GM23248 (cell line): ENCODE measurements at regions not wholly inside any gene's neighbourhood (a gene's known extent, or its start where the extent isn't known, plus 50 kb on each side); places are given as distances from the start of the nearest gene placed in this dataset. TPM values are rescaled to one million over a fixed set of nuclear protein-coding genes. Genes with fewer than 3 reads are reported as not detected.

ENCODE experiments used
- DNase-seq: peaks from one replicate; pipeline ENCODE4 v3.0.0-alpha.2; 2015
- H2AFZ ChIP-seq: fragments of 200-600 bp; sonication (generic); 2 replicates; pipeline ENCODE4 v1.6.1; 2016; ENCODE audit warnings: antibody characterized with exemption
- H3F3A ChIP-seq: fragments of 200-600 bp; sonication (generic); 2 replicates; pipeline ENCODE4 v1.6.1; 2016; ENCODE audit warnings: mild to moderate bottlenecking, antibody characterized with exemption, mixed run types; ENCODE audit not compliant: insufficient read depth
- H3K27ac ChIP-seq: fragments of 200-600 bp; sonication (generic); 2 replicates; pipeline ENCODE4 v1.5.1; 2016; ENCODE audit warnings: mild to moderate bottlenecking
- H3K27me3 ChIP-seq: fragments of 200-600 bp; sonication (generic); replicated peaks from 2 replicates; pipeline ENCODE4 v1.6.1; 2016; ENCODE audit warnings: mild to moderate bottlenecking; ENCODE audit not compliant: insufficient read depth
- H3K36me3 ChIP-seq: fragments of 200-600 bp; sonication (generic); 2 replicates; pipeline ENCODE4 v1.6.1; 2016; ENCODE audit warnings: low read depth, mild to moderate bottlenecking
- H3K4me1 ChIP-seq: fragments of 200-600 bp; sonication (generic); 2 replicates; pipeline ENCODE4 v1.6.1; 2016; ENCODE audit warnings: mild to moderate bottlenecking; ENCODE audit not compliant: insufficient read depth
- H3K4me2 ChIP-seq: fragments of 200-600 bp; sonication (generic); one replicate; pipeline ENCODE4 v1.6.1; 2016; ENCODE audit warnings: mild to moderate bottlenecking; ENCODE audit not compliant: unreplicated experiment
- H3K4me3 ChIP-seq: fragments of 200-600 bp; sonication (generic); 2 replicates; pipeline ENCODE4 v1.5.1; 2016; ENCODE audit warnings: mild to moderate bottlenecking
- H3K79me2 ChIP-seq: fragments of 200-600 bp; sonication (generic); 2 replicates; pipeline ENCODE4 v1.6.1; 2016; ENCODE audit warnings: mild to moderate bottlenecking; ENCODE audit not compliant: insufficient read depth
- H3K9ac ChIP-seq: fragments of 200-600 bp; sonication (generic); 2 replicates; pipeline ENCODE4 v1.6.1; 2016; ENCODE audit warnings: mild to moderate bottlenecking
- H3K9me2 ChIP-seq: fragments of 200-600 bp; sonication (generic); 2 replicates; pipeline ENCODE4 v1.6.1; 2016; ENCODE audit warnings: mixed run types, mild to moderate bottlenecking, moderate library complexity; ENCODE audit not compliant: insufficient read depth
- H3K9me3 ChIP-seq: fragments of 200-600 bp; sonication (generic); one replicate; pipeline ENCODE4 v1.6.1; 2017; ENCODE audit warnings: low read depth
- H4K20me1 ChIP-seq: fragments of 200-600 bp; sonication (generic); 2 replicates; pipeline ENCODE4 v1.6.0; 2016; ENCODE audit not compliant: insufficient read depth
- EZH2 ChIP-seq: fragments of 200-600 bp; sonication (generic); IDR thresholded peaks from 2 replicates; pipeline ENCODE4 v1.6.1; 2018; ENCODE audit warnings: antibody characterized with exemption, mild to moderate bottlenecking; ENCODE audit not compliant: insufficient read depth, poor library complexity, severe bottlenecking
- EZH2phosphoT487 ChIP-seq: fragments of 200-600 bp; sonication (generic); IDR thresholded peaks from 2 replicates; pipeline ENCODE4 v1.6.1; 2018; ENCODE audit warnings: antibody characterized with exemption, moderate library complexity, mild to moderate bottlenecking, low read depth; ENCODE audit not compliant: insufficient read depth
- WGBS, 2 experiments: methylation state at CpG; one replicate each; pipeline ENCODE4 v1.1.6; 2015 to 2017; ENCODE audit warnings: low lambda C conversion rate in 2 of 2, low coverage in 1 of 2; ENCODE audit errors: missing lambda C conversion rate in 2 of 2; 5-methylcytosine and 5-hydroxymethylcytosine counted together
- in situ Hi-C: fragments of 300-500 bp; cut with MboI; formaldehyde crosslinking; loops from 2 replicates; pipeline ENCODE4 v1.15.0; 2020
- small RNA-seq: library from RNA; depleted of rRNA; stranded (forward); fragments of <200 nt; gene quantifications from one replicate; pipeline ENCODE3, GENCODE V24; 2014; ENCODE audit warnings: low read depth, low replicate concordance

- 34 to 35% methylated on average over 5 of the region's 5 CpGs for WGBS, 2 experiments
- Histone ChIP-seq H3K9me3 (no peaks in the 10 kb centered on the region), H4K20me1 (no peaks in the 10 kb centered on the region), H3K4me2 (no peak overlapping the region), H3K27me3 (no peaks in the 10 kb centered on the region), H3K9me2 (no peaks in the 10 kb centered on the region), H3K4me3 (no peak overlapping the region), H3K36me3 (no peaks in the 10 kb centered on the region), H3K79me2 (no peaks in the 10 kb centered on the region), H3K27ac (no peak overlapping the region), H2AFZ (no peak overlapping the region), H3K4me1 (no peaks in the 10 kb centered on the region), H3F3A (no peaks in the 10 kb centered on the region), H3K9ac (no peak overlapping the region)
- no peak for DNase-seq
- TF ChIP-seq EZH2phosphoT487: no peak
- no peak for TF ChIP-seq EZH2
- in situ Hi-C loops: no loop called here
Observed at GRCh38 chr5:25850581-25850980, 1187.8 kb downstream of the CDH9 start.

GRCh38 chr5:25849270-25849669 lies 1189.1 kb downstream of the CDH9 start:
- H3K4me3 ChIP-seq: no peak overlapping the region
- in situ Hi-C loops: no loop called here
- 20 to 22% methylated on average over 2 of the region's 2 CpGs for WGBS, 2 experiments

GRCh38 chr5:25823330-25823873 lies 1178.6 kb upstream of the CDH10 start:
- no peak overlapping the region for H3K4me3 ChIP-seq
- H3K9me3 ChIP-seq: peaks cover 3% of the 10 kb centered on the region
- H3K79me2 ChIP-seq: no peaks in the 10 kb centered on the region
- H2AFZ ChIP-seq: no peak overlapping the region
- H4K20me1 ChIP-seq: no peaks in the 10 kb centered on the region
- H3K9ac ChIP-seq: no peak overlapping the region
- 67% methylated on average over 11 to 22 of the region's 22 CpGs for WGBS, 2 experiments
- no peak overlapping the region for H3K27ac ChIP-seq
- no peaks in the 10 kb centered on the region for H3K9me2 ChIP-seq
- TF ChIP-seq EZH2 (no peak), EZH2phosphoT487 (no peak)
- in situ Hi-C loops: no loop called here
- H3K27me3 ChIP-seq: no peaks in the 10 kb centered on the region
- no peaks in the 10 kb centered on the region for H3K4me1 ChIP-seq
- H3K36me3 ChIP-seq: no peaks in the 10 kb centered on the region
- no peak overlapping the region for H3K4me2 ChIP-seq
- DNase-seq: no peak
- no peaks in the 10 kb centered on the region for H3F3A ChIP-seq

More at GRCh38 chr5:25849270-25849669, 1189.1 kb downstream of the CDH9 start:
- Histone ChIP-seq H3K9me3 (no peaks in the 10 kb centered on the region), H3K27me3 (no peaks in the 10 kb centered on the region), H3K36me3 (no peaks in the 10 kb centered on the region), H3K27ac (no peak overlapping the region), H3K9ac (no peak overlapping the region), H3K9me2 (no peaks in the 10 kb centered on the region), H3K4me2 (no peak overlapping the region), H2AFZ (no peak overlapping the region), H3K79me2 (no peaks in the 10 kb centered on the region), H3F3A (no peaks in the 10 kb centered on the region), H3K4me1 (no peaks in the 10 kb centered on the region), H4K20me1 (no peaks in the 10 kb centered on the region)
- TF ChIP-seq EZH2: no peak
- no peak for TF ChIP-seq EZH2phosphoT487
- no peak for DNase-seq

Small RNA genes in the stretch of these regions (small RNA-seq; reads per million reads assigned to genes)
- gene AC113347.2 (not detected), gene AC113347.3 (not detected), gene RNU4-43P (not detected)
